Suprapubic skin (tissue), 4 donors: ENCODE measurements at regions not wholly inside any gene's neighbourhood (a gene's known extent, or its start where the extent isn't known, plus 50 kb on each side); places are given as distances from the start of the nearest gene placed in this dataset.

ENCODE experiments used
- DNase-seq, 2 donors: peaks; one replicate each; pipeline ENCODE4 v3.0.0-alpha.2; 2019; ENCODE audit warnings: low spot score in 2 of 2
- H3K27ac ChIP-seq: fragments of 200-600 bp; sonication (generic); one replicate; pipeline ENCODE4 v1.5.1; 2019
- H3K27me3 ChIP-seq: fragments of 200-600 bp; sonication (generic); one replicate; pipeline ENCODE4 v1.5.1; 2019
- H3K36me3 ChIP-seq: fragments of 200-600 bp; sonication (generic); one replicate; pipeline ENCODE4 v1.5.1; 2019
- H3K4me1 ChIP-seq: fragments of 200-600 bp; sonication (generic); one replicate; pipeline ENCODE4 v1.5.1; 2019
- H3K4me3 ChIP-seq: fragments of 200-600 bp; sonication (generic); one replicate; pipeline ENCODE4 v1.5.1; 2019; ENCODE audit warnings: mild to moderate bottlenecking
- H3K9me3 ChIP-seq: fragments of 200-600 bp; sonication (generic); one replicate; pipeline ENCODE4 v1.5.1; 2019
- CTCF ChIP-seq, 2 donors: fragments of 200-600 bp in 1 of 2; fragments of 450-650 bp in 1 of 2; sonication (generic) in 1 of 2; IDR thresholded peaks; one replicate each; pipeline ENCODE4 v1.5.1; 2016 to 2019; ENCODE audit warnings: antibody characterized with exemption in 2 of 2, mild to moderate bottlenecking in 1 of 2, moderate library complexity in 1 of 2
- EP300 ChIP-seq: sonication (generic); formaldehyde crosslinking; IDR thresholded peaks from one replicate; pipeline ENCODE4 v1.6.1; 2017; ENCODE audit warnings: antibody characterized with exemption
- POLR2A ChIP-seq, 2 donors: fragments of 450-650 bp; IDR thresholded peaks; one replicate each; pipeline ENCODE4 v1.6.1; 2017; ENCODE audit warnings: antibody characterized with exemption in 2 of 2, mild to moderate bottlenecking in 2 of 2, moderate library complexity in 2 of 2
- POLR2AphosphoS5 ChIP-seq, 3 donors: sonication (generic); formaldehyde crosslinking; IDR thresholded peaks; one replicate each; pipeline ENCODE4 v1.6.1; 2017; ENCODE audit warnings: antibody characterized with exemption in 3 of 3
- WGBS: methylation state at CpG from one replicate; pipeline ENCODE4 v1.1.5; 2018; 5-methylcytosine and 5-hydroxymethylcytosine counted together

GRCh38 chr2:118622913-118623312 is 224.5 kb downstream of the EN1 start:
- no peaks in the 10 kb centered on the region for H3K4me1 ChIP-seq
- no peak for DNase-seq
- peaks cover 7% of the 10 kb centered on the region for H3K27me3 ChIP-seq
- H3K4me3 ChIP-seq, result no peak overlapping the region
- no peaks in the 10 kb centered on the region for H3K36me3 ChIP-seq
- H3K27ac ChIP-seq, result no peak overlapping the region
- TF ChIP-seq CTCF (IDR thresholded peaks at IDR 0.05) (no peak), EP300 (no peak), POLR2A (IDR thresholded peaks at IDR 0.05) (no peak), POLR2AphosphoS5 (IDR thresholded peaks at IDR 0.05) (no peak)
- WGBS, result 69% methylated on average over 4 of the region's 4 CpGs
- H3K9me3 ChIP-seq, result no peaks in the 10 kb centered on the region

DNA sequence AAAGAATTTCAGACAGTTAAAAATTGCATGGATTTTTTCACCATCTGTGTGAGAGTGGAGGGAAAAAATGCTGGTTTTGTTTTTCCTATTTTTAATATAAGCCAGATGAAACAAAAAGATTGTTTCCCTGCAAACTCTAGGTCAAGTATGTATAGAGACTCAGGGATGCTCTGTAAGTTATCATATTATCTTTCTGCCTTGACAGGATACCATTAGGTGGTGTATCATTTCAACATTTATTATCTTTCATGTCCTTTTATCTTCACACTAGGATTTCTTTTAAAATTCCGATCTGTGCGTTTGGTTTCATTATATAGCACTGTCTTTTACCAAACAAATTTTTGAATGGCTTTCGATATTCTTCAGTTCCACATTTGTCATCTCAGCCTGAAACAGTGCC is 225.3 kb downstream of the EN1 start:
- H3K4me3 ChIP-seq, result no peak overlapping the region
- DNase-seq, result no peak
- no peaks in the 10 kb centered on the region for H3K9me3 ChIP-seq
- H3K27me3 ChIP-seq, result peaks cover 7% of the 10 kb centered on the region
- no peaks in the 10 kb centered on the region for H3K4me1 ChIP-seq
- WGBS, result 73% methylated on average over 3 of the region's 3 CpGs
- H3K36me3 ChIP-seq, result no peaks in the 10 kb centered on the region
- TF ChIP-seq CTCF (IDR thresholded peaks at IDR 0.05) (no peak), POLR2AphosphoS5 (IDR thresholded peaks at IDR 0.05) (no peak), POLR2A (IDR thresholded peaks at IDR 0.05) (no peak), EP300 (no peak)
- no peak overlapping the region for H3K27ac ChIP-seq

GRCh38 chr2:118618279-118618678 is 229.2 kb downstream of the EN1 start:
- no peak for TF ChIP-seq POLR2A (IDR thresholded peaks at IDR 0.05)
- no peak for TF ChIP-seq CTCF (IDR thresholded peaks at IDR 0.05)
- no peak for TF ChIP-seq EP300
- no peak for TF ChIP-seq POLR2AphosphoS5 (IDR thresholded peaks at IDR 0.05)
- Histone ChIP-seq H3K36me3 (no peaks in the 10 kb centered on the region), H3K27me3 (peaks cover 7% of the 10 kb centered on the region), H3K27ac (no peak overlapping the region), H3K9me3 (no peaks in the 10 kb centered on the region), H3K4me1 (no peaks in the 10 kb centered on the region), H3K4me3 (no peak overlapping the region)
- 84% methylated on average over 9 of the region's 13 CpGs for WGBS
- DNase-seq, result no peak

DNA sequence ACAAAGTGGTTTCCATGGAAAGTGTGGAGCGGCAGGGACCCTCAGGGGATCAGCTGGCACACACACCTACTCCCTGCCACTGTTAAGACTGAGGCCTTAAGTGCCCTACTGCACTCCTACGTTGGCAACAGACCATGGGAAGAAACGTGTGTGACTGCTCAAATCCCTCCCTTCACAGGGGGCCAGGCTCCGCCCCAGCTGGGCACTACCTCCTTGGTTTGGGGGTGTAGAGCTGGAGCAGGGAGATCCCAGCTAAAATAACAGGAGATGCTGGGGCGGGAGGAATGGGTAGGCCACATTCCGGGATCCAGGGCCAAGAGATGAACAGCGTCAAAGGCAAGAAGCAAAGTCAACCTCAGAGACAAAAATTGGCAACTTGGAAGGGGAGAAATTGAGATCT is 231.0 kb downstream of the EN1 start:
- no peak overlapping the region for H3K27ac ChIP-seq
- H3K9me3 ChIP-seq, result no peaks in the 10 kb centered on the region
- TF ChIP-seq CTCF (IDR thresholded peaks at IDR 0.05) (no peak), POLR2AphosphoS5 (IDR thresholded peaks at IDR 0.05) (no peak), POLR2A (IDR thresholded peaks at IDR 0.05) (no peak), EP300 (no peak)
- no peak overlapping the region for H3K4me3 ChIP-seq
- 91% methylated on average over 7 of the region's 7 CpGs for WGBS
- H3K27me3 ChIP-seq, result peaks cover 7% of the 10 kb centered on the region
- H3K36me3 ChIP-seq, result no peaks in the 10 kb centered on the region
- DNase-seq, result no peak
- no peaks in the 10 kb centered on the region for H3K4me1 ChIP-seq

- 60% methylated on average over 8 of the region's 8 CpGs for WGBS
- DNase-seq, result no peak
- Histone ChIP-seq H3K27ac (no peak overlapping the region), H3K4me1 (no peaks in the 10 kb centered on the region), H3K36me3 (no peaks in the 10 kb centered on the region), H3K9me3 (no peaks in the 10 kb centered on the region), H3K4me3 (no peak overlapping the region), H3K27me3 (peaks cover 12% of the 10 kb centered on the region)
- TF ChIP-seq POLR2AphosphoS5 (IDR thresholded peaks at IDR 0.05) (no peak), CTCF (IDR thresholded peaks at IDR 0.05) (no peak), POLR2A (IDR thresholded peaks at IDR 0.05) (no peak), EP300 (no peak)
Observed at GRCh38 chr2:118614841-118615271, 232.6 kb downstream of the EN1 start.
